Neural cell (in vitro differentiated cells): ENCODE measurements at regions not wholly inside any gene's neighbourhood (a gene's known extent, or its start where the extent isn't known, plus 50 kb on each side); places are given as distances from the start of the nearest gene placed in this dataset.

ENCODE experiments used
- EZH2 ChIP-seq: fragments of 200-600, 300-800 bp; shearing (Covaris generic), sonication (generic); IDR thresholded peaks from 2 replicates; pipeline ENCODE4 v1.6.1; 2014; ENCODE audit warnings: antibody characterized with exemption, low read length, borderline replicate concordance, mild to moderate bottlenecking; ENCODE audit not compliant: insufficient read depth, poor library complexity, severe bottlenecking
- RAD21 ChIP-seq: fragments of 450-650 bp; conservative IDR thresholded peaks from 2 replicates; pipeline ENCODE4 v1.6.1; 2014; ENCODE audit warnings: antibody characterized with exemption, mild to moderate bottlenecking, moderate library complexity
- SMC3 ChIP-seq: fragments of 450-650 bp; conservative IDR thresholded peaks from 2 replicates; pipeline ENCODE4 v1.6.1; 2014; ENCODE audit warnings: antibody characterized with exemption, mild to moderate bottlenecking, moderate library complexity; ENCODE audit not compliant: poor library complexity
- TF ChIP-seq, protein P1 (sequence below): IDR thresholded peaks from 2 replicates; pipeline ENCODE4 v1.6.1; 2012; ENCODE audit warnings: borderline replicate concordance
- TF ChIP-seq, protein P2 (sequence below): fragments of 450-650 bp; IDR thresholded peaks from 2 replicates; pipeline ENCODE4 v1.5.1; 2014; ENCODE audit warnings: antibody characterized with exemption, mild to moderate bottlenecking, moderate library complexity; ENCODE audit not compliant: poor library complexity, severe bottlenecking

DNA sequence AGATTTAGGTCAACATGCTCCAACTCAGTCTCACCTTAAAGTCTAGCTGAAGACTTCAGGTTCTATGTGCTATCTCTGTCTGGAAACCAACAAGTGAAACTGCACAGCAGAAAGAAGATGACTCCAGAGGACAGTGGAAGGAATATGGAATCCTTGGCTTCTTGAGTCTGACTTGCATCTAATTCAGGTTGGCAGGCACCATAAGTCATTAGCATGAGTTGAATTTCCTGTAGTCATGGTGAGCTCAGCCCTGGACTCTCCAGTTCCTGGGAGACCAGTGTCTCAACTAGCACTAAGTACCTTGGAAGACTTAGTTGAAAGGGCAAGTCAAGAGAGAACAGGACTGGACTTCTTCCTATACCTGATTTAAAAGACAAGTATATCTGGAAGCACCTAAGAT lies 129.7 kb downstream of the DTWD1 start:
- TF ChIP-seq, protein P1, sequence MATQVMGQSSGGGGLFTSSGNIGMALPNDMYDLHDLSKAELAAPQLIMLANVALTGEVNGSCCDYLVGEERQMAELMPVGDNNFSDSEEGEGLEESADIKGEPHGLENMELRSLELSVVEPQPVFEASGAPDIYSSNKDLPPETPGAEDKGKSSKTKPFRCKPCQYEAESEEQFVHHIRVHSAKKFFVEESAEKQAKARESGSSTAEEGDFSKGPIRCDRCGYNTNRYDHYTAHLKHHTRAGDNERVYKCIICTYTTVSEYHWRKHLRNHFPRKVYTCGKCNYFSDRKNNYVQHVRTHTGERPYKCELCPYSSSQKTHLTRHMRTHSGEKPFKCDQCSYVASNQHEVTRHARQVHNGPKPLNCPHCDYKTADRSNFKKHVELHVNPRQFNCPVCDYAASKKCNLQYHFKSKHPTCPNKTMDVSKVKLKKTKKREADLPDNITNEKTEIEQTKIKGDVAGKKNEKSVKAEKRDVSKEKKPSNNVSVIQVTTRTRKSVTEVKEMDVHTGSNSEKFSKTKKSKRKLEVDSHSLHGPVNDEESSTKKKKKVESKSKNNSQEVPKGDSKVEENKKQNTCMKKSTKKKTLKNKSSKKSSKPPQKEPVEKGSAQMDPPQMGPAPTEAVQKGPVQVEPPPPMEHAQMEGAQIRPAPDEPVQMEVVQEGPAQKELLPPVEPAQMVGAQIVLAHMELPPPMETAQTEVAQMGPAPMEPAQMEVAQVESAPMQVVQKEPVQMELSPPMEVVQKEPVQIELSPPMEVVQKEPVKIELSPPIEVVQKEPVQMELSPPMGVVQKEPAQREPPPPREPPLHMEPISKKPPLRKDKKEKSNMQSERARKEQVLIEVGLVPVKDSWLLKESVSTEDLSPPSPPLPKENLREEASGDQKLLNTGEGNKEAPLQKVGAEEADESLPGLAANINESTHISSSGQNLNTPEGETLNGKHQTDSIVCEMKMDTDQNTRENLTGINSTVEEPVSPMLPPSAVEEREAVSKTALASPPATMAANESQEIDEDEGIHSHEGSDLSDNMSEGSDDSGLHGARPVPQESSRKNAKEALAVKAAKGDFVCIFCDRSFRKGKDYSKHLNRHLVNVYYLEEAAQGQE: no peak
- TF ChIP-seq, protein P2, sequence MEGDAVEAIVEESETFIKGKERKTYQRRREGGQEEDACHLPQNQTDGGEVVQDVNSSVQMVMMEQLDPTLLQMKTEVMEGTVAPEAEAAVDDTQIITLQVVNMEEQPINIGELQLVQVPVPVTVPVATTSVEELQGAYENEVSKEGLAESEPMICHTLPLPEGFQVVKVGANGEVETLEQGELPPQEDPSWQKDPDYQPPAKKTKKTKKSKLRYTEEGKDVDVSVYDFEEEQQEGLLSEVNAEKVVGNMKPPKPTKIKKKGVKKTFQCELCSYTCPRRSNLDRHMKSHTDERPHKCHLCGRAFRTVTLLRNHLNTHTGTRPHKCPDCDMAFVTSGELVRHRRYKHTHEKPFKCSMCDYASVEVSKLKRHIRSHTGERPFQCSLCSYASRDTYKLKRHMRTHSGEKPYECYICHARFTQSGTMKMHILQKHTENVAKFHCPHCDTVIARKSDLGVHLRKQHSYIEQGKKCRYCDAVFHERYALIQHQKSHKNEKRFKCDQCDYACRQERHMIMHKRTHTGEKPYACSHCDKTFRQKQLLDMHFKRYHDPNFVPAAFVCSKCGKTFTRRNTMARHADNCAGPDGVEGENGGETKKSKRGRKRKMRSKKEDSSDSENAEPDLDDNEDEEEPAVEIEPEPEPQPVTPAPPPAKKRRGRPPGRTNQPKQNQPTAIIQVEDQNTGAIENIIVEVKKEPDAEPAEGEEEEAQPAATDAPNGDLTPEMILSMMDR: no peak
- TF ChIP-seq RAD21: no peak
- no peak for TF ChIP-seq SMC3
- TF ChIP-seq EZH2: no peak
